ENCODE measurements at regions not wholly inside any gene's neighbourhood (a gene's known extent, or its start where the extent isn't known, plus 50 kb on each side); places are given as distances from the start of the nearest gene placed in this dataset.

DNA sequence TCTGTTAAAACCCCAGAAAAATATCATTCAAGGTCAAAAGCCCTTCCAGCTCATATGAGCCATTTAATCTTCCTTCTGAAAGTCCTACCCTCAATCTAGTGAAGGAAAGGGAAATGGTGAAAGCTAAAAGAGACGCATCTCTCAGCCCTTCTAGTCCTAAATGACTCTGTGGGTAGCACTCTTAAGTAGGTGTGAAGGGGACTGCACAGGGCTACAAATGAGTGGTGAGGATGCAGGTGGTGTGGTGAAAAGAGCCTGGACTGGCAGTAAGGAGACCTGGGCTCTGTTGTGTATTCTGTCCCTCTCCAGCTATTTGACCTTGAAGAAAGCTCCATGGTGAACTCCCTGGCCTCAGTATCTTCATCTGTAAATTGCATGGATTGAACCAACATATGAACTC, 671.8 kb upstream of the DIPK2B start:
- no peaks in the 10 kb centered on the region for H3K36me3 Mint-ChIP-seq (ENCODE audit: insufficient read depth, unreplicated experiment)
- no peak overlapping the region for H3K4me3 Mint-ChIP-seq (ENCODE audit: unreplicated experiment)
- POLR2A ChIA-PET, result no interaction called here
- no peaks in the 10 kb centered on the region for H3K9me3 Mint-ChIP-seq (ENCODE audit: unreplicated experiment)
- H3K27ac Mint-ChIP-seq (ENCODE audit: low read depth, unreplicated experiment), result no peak overlapping the region
- CTCF ChIA-PET, result interaction anchor here (0.6 kb wide), 1 partner anchor 379 kb away, joined by 4 read pairs; no protein-coding TSS in a partner anchor
- DNase-seq (ENCODE audit: unreplicated experiment), result no peak
- BruUV-seq (replicated peaks), result no TSS peak
- TF ChIP-seq, protein P1, sequence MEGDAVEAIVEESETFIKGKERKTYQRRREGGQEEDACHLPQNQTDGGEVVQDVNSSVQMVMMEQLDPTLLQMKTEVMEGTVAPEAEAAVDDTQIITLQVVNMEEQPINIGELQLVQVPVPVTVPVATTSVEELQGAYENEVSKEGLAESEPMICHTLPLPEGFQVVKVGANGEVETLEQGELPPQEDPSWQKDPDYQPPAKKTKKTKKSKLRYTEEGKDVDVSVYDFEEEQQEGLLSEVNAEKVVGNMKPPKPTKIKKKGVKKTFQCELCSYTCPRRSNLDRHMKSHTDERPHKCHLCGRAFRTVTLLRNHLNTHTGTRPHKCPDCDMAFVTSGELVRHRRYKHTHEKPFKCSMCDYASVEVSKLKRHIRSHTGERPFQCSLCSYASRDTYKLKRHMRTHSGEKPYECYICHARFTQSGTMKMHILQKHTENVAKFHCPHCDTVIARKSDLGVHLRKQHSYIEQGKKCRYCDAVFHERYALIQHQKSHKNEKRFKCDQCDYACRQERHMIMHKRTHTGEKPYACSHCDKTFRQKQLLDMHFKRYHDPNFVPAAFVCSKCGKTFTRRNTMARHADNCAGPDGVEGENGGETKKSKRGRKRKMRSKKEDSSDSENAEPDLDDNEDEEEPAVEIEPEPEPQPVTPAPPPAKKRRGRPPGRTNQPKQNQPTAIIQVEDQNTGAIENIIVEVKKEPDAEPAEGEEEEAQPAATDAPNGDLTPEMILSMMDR (IDR thresholded peaks at IDR 0.05; ENCODE audit: unreplicated experiment), result no peak
- H3K4me1 Mint-ChIP-seq (ENCODE audit: insufficient read depth, unreplicated experiment), result no peaks in the 10 kb centered on the region
- H3K27me3 Mint-ChIP-seq (ENCODE audit: insufficient read depth, unreplicated experiment), result peaks cover 50% of the 10 kb centered on the region
- intact Hi-C loops (cut with micrococcal nuclease), result no loop called here

DNA sequence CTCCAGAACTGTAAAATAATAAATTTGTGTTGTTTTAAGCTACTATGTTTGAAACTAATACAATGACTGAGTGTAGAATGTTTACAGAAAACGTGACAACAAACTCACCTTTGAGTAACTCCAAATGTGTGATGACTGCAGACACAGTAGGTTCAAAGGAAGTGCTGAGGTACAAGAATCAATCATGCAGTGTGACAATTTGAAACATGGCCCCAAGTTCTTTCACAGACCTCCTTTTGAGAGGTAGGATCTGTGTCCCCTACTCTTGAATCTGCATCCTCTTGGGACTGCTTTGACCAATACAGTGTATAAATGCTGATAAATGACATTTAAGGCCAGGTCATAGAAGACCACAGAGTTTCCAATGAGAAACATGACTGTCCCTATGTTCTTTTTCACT, 667.7 kb upstream of the DIPK2B start:
- Mint-ChIP-seq H3K9me3 (ENCODE audit: unreplicated experiment) (no peaks in the 10 kb centered on the region), H3K27ac (ENCODE audit: low read depth, unreplicated experiment) (no peak overlapping the region), H3K27me3 (ENCODE audit: insufficient read depth, unreplicated experiment) (peaks cover 59% of the 10 kb centered on the region), H3K4me3 (ENCODE audit: unreplicated experiment) (no peak overlapping the region), H3K36me3 (ENCODE audit: insufficient read depth, unreplicated experiment) (no peaks in the 10 kb centered on the region), H3K4me1 (ENCODE audit: insufficient read depth, unreplicated experiment) (no peaks in the 10 kb centered on the region)
- DNase-seq (ENCODE audit: unreplicated experiment), result no peak
- POLR2A ChIA-PET, result interaction anchor here (0.7 kb wide), 1 partner anchor 29 kb away, joined by 3 read pairs; no protein-coding TSS in a partner anchor
- TF ChIP-seq, protein P1 (IDR thresholded peaks at IDR 0.05; ENCODE audit: unreplicated experiment), result no peak
- CTCF ChIA-PET, result no interaction called here
- intact Hi-C loops (cut with micrococcal nuclease), result no loop called here
- BruUV-seq (replicated peaks), result no TSS peak

DNA sequence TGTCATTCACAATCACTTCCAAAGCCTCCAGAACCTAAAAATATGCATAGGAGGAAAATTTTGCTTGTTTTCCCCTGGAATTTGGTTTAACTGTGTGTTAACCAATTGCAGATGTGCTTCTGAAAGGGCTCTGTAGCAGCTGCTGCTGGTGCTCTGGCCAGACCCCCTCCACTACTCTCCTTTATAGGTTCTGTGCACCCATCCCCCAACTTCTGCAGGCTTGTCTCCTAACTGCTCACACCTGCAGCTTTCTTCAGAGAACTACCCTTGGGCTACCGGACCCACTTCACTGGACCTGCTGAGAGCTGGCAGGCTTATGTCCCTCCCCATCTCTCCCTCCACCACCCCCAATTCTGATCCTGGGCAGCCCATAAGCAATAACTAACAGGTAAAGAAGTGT, 662.1 kb upstream of the DIPK2B start:
- POLR2A ChIA-PET, result no interaction called here
- intact Hi-C loops (cut with micrococcal nuclease), result no loop called here
- Mint-ChIP-seq H3K27ac (ENCODE audit: low read depth, unreplicated experiment) (no peak overlapping the region), H3K36me3 (ENCODE audit: insufficient read depth, unreplicated experiment) (no peaks in the 10 kb centered on the region), H3K4me1 (ENCODE audit: insufficient read depth, unreplicated experiment) (no peaks in the 10 kb centered on the region), H3K9me3 (ENCODE audit: unreplicated experiment) (no peaks in the 10 kb centered on the region), H3K27me3 (ENCODE audit: insufficient read depth, unreplicated experiment) (peaks cover 61% of the 10 kb centered on the region), H3K4me3 (ENCODE audit: unreplicated experiment) (no peak overlapping the region)
- DNase-seq (ENCODE audit: unreplicated experiment), result no peak
- TF ChIP-seq, protein P1 (IDR thresholded peaks at IDR 0.05; ENCODE audit: unreplicated experiment), result no peak
- CTCF ChIA-PET, result no interaction called here
- BruUV-seq (replicated peaks), result no TSS peak

DNA sequence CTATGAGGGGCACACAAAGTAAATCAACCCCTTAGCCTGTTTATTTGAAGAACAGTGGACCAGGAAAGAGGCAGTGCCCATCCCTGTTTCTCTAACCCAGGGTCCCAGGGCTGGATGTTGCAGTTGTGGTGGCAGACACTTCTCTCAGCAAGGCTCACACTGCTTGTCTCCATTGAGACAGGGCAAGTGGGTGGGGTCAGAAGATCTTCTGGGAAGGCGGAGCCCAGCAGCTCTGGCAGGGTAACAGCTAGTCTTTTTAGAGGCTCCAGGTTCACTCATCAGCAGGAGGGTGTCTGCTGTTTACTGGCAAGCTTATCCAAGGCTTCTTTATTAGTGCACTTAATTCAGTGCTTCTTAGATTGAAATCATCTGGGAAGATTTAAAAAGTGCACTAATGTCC, 659.8 kb upstream of the DIPK2B start:
- peaks cover 53% of the 10 kb centered on the region for H3K27me3 Mint-ChIP-seq (ENCODE audit: insufficient read depth, unreplicated experiment)
- no peaks in the 10 kb centered on the region for H3K36me3 Mint-ChIP-seq (ENCODE audit: insufficient read depth, unreplicated experiment)
- H3K27ac Mint-ChIP-seq (ENCODE audit: low read depth, unreplicated experiment), result no peak overlapping the region
- no peak for DNase-seq (ENCODE audit: unreplicated experiment)
- CTCF ChIA-PET, result no interaction called here
- TF ChIP-seq, protein P1 (IDR thresholded peaks at IDR 0.05; ENCODE audit: unreplicated experiment), result no peak
- H3K4me1 Mint-ChIP-seq (ENCODE audit: insufficient read depth, unreplicated experiment), result no peaks in the 10 kb centered on the region
- no TSS peak for BruUV-seq (replicated peaks)
- intact Hi-C loops (cut with micrococcal nuclease), result no loop called here
- no peaks in the 10 kb centered on the region for H3K9me3 Mint-ChIP-seq (ENCODE audit: unreplicated experiment)
- no peak overlapping the region for H3K4me3 Mint-ChIP-seq (ENCODE audit: unreplicated experiment)
- POLR2A ChIA-PET, result no interaction called here
